ENCODE measurements at regions not wholly inside any gene's neighbourhood (a gene's known extent, or its start where the extent isn't known, plus 50 kb on each side); places are given as distances from the start of the nearest gene placed in this dataset.
A peak's percentile ranks its signal among the peaks of the same experiment; 100 is the strongest.

DNA sequence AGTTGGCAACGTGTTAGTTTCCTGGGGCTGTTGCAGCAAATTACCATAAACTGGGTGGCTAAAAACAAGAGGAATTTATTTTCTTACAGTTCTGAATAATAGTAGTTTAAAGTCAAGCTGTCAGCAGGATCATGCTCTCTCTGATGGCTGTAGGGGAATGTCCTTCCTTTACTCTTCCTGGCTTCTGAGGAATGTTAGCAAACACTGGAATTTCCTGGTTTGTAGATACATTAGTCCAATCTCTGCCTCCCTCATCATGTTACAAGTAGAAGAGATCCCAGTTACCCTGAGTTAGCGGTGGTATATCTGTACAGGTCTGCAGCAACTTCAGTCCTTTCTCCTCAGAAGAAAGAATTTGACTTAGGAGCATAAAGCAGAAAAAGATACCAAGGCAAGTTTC is 2249.1 kb downstream of the NCAM2 start:
- Histone ChIP-seq H3K9ac (ENCODE audit: insufficient read length) (no peak overlapping the region), H3K9me3 (ENCODE audit: low read depth, low read length) (no peaks in the 10 kb centered on the region), H3K36me3 (ENCODE audit: insufficient read depth, low read length) (no peaks in the 10 kb centered on the region), H3K4me3 (peak overlapping the region; percentile 63), H3K27ac (peak overlapping the region; percentile 82)
- TF ChIP-seq EZH2 (IDR thresholded peaks at IDR 0.05) (no peak), FOXP2 (optimal IDR thresholded peaks at IDR 0.05; ENCODE audit: control extremely low read depth, extremely low read length, insufficient read depth) (no peak), POLR2AphosphoS5 (IDR thresholded peaks at IDR 0.05; ENCODE audit: borderline replicate concordance, low read depth, low read length) (no peak)
- no peak for DNase-seq (ENCODE audit: low read depth, low spot score)

DNA sequence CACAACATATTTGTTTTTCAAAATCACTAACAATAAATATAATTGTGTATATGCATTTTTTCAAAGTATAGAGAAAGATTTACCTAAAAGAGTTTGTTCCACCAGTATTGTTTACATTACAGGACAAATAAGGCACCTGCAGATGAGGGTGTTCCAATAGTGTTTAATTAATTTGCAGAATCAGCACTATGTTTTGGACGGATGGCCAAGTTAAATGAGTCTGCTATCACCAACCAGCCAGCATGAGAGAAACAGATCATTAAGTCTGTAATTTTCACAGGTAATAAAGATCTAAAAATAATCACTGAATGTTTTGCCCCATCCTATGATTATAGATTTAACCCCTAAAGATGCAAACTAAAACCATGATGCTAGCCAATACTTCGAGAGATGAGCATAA is 2247.0 kb downstream of the NCAM2 start:
- no peak for TF ChIP-seq EZH2 (IDR thresholded peaks at IDR 0.05)
- TF ChIP-seq FOXP2 (optimal IDR thresholded peaks at IDR 0.05; ENCODE audit: control extremely low read depth, extremely low read length, insufficient read depth) = no peak
- TF ChIP-seq POLR2AphosphoS5 (IDR thresholded peaks at IDR 0.05; ENCODE audit: borderline replicate concordance, low read depth, low read length) = no peak
- Histone ChIP-seq H3K9ac (ENCODE audit: insufficient read length) (no peak overlapping the region), H3K4me3 (no peak overlapping the region), H3K36me3 (ENCODE audit: insufficient read depth, low read length) (no peaks in the 10 kb centered on the region), H3K9me3 (ENCODE audit: low read depth, low read length) (no peaks in the 10 kb centered on the region), H3K27ac (no peak overlapping the region)
- DNase-seq (ENCODE audit: low read depth, low spot score) = no peak

DNA sequence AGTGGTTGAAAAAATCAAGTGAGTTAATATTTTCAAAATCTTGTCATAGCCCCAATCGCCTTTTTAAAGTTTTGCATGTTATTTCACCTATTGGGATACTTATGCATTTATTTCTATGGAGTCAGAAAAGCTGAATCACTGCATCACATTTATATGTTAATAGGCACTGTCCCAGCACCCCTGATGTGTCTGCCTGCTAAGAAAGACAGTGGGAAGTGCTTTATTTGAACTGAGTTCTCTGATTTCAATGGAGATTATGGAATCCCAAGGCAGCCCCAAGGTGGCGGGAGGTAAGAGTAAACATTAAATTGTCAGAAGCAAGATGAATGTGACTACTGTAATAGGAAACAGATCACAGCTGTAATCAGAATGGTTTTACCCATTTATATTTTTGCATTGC is 2225.7 kb downstream of the NCAM2 start:
- Histone ChIP-seq H3K9ac (ENCODE audit: insufficient read length) (no peak overlapping the region), H3K4me3 (no peak overlapping the region), H3K27ac (no peak overlapping the region), H3K9me3 (ENCODE audit: low read depth, low read length) (no peaks in the 10 kb centered on the region), H3K36me3 (ENCODE audit: insufficient read depth, low read length) (no peaks in the 10 kb centered on the region)
- TF ChIP-seq FOXP2 (optimal IDR thresholded peaks at IDR 0.05; ENCODE audit: control extremely low read depth, extremely low read length, insufficient read depth) (no peak), EZH2 (IDR thresholded peaks at IDR 0.05) (no peak), POLR2AphosphoS5 (IDR thresholded peaks at IDR 0.05; ENCODE audit: borderline replicate concordance, low read depth, low read length) (no peak)
- DNase-seq (ENCODE audit: low read depth, low spot score) = no peak

- no peak overlapping the region for H3K27ac ChIP-seq
- H3K9me3 ChIP-seq (ENCODE audit: low read depth, low read length) = no peaks in the 10 kb centered on the region
- no peak for DNase-seq (ENCODE audit: low read depth, low spot score)
- no peak overlapping the region for H3K4me3 ChIP-seq
- TF ChIP-seq FOXP2 (optimal IDR thresholded peaks at IDR 0.05; ENCODE audit: control extremely low read depth, extremely low read length, insufficient read depth) (no peak), POLR2AphosphoS5 (IDR thresholded peaks at IDR 0.05; ENCODE audit: borderline replicate concordance, low read depth, low read length) (no peak), EZH2 (IDR thresholded peaks at IDR 0.05) (no peak)
- H3K36me3 ChIP-seq (ENCODE audit: insufficient read depth, low read length) = no peaks in the 10 kb centered on the region
- no peak overlapping the region for H3K9ac ChIP-seq (ENCODE audit: insufficient read length)
Measured at GRCh38 chr21:23218667-23219066, 2220.5 kb downstream of the NCAM2 start.

GRCh38 chr21:23217597-23217996 is 2219.4 kb downstream of the NCAM2 start:
- Histone ChIP-seq H3K27ac (no peak overlapping the region), H3K36me3 (ENCODE audit: insufficient read depth, low read length) (no peaks in the 10 kb centered on the region)

DNA sequence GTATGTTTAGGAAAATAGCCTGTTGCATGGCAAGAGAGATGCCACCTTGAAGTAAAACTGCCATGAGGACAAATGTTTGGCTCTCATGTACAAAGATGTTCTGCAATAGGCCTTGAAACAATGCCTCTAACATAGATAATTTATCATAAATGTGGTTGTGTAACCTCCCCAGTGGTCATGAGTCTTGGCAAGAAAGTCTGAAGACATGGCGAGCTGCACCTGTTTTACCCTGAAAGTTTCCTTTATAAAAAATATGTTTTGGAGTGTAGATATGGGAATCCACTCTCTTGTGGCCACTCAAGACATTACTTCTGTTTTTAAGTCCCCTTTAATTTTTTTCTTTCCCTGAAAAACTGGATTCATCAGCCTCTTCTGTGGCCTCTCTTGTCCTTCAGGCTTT is 2217.1 kb downstream of the NCAM2 start:
- H3K9ac ChIP-seq (ENCODE audit: insufficient read length) = no peak overlapping the region
- no peak overlapping the region for H3K27ac ChIP-seq
- no peak overlapping the region for H3K4me3 ChIP-seq
- no peak for DNase-seq (ENCODE audit: low read depth, low spot score)
- no peaks in the 10 kb centered on the region for H3K36me3 ChIP-seq (ENCODE audit: insufficient read depth, low read length)
- no peaks in the 10 kb centered on the region for H3K9me3 ChIP-seq (ENCODE audit: low read depth, low read length)
- TF ChIP-seq EZH2 (IDR thresholded peaks at IDR 0.05) = no peak
- no peak for TF ChIP-seq POLR2AphosphoS5 (IDR thresholded peaks at IDR 0.05; ENCODE audit: borderline replicate concordance, low read depth, low read length)
- TF ChIP-seq FOXP2 (optimal IDR thresholded peaks at IDR 0.05; ENCODE audit: control extremely low read depth, extremely low read length, insufficient read depth) = no peak

More at GRCh38 chr21:23217597-23217996, 2219.4 kb downstream of the NCAM2 start:
- no peak overlapping the region for H3K9ac ChIP-seq (ENCODE audit: insufficient read length)
- DNase-seq (ENCODE audit: low read depth, low spot score) = no peak
- TF ChIP-seq FOXP2 (optimal IDR thresholded peaks at IDR 0.05; ENCODE audit: control extremely low read depth, extremely low read length, insufficient read depth) = no peak
- no peak for TF ChIP-seq POLR2AphosphoS5 (IDR thresholded peaks at IDR 0.05; ENCODE audit: borderline replicate concordance, low read depth, low read length)
- H3K4me3 ChIP-seq = no peak overlapping the region
- H3K9me3 ChIP-seq (ENCODE audit: low read depth, low read length) = no peaks in the 10 kb centered on the region

Data from SK-N-MC (cell line).